Neuronal stem cell (in vitro differentiated cells): ENCODE measurements at regions not wholly inside any gene's neighbourhood (a gene's known extent, or its start where the extent isn't known, plus 50 kb on each side); places are given as distances from the start of the nearest gene placed in this dataset.
A peak's percentile ranks its signal among the peaks of the same experiment; 100 is the strongest.

Source experiments
- DNase-seq: peaks from one replicate; pipeline ENCODE4 v3.0.0-alpha.2; 2013; ENCODE audit warnings: low spot score
- H2AFZ ChIP-seq: one replicate; pipeline ENCODE4 v1.6.1; 2013; ENCODE audit warnings: mild to moderate bottlenecking, low read length, inconsistent platforms
- H2AK5ac ChIP-seq: 2 replicates; pipeline ENCODE4 v1.6.1; 2013; ENCODE audit warnings: low read depth, mild to moderate bottlenecking, inconsistent platforms, low read length, moderate library complexity, mixed read lengths
- H2BK120ac ChIP-seq: 2 replicates; pipeline ENCODE4 v1.6.1; 2013; ENCODE audit warnings: low read depth, mild to moderate bottlenecking, inconsistent platforms, low read length, moderate library complexity, mixed read lengths
- H2BK12ac ChIP-seq: one replicate; pipeline ENCODE4 v1.6.1; 2013; ENCODE audit warnings: low read length, inconsistent platforms
- H2BK15ac ChIP-seq: 2 replicates; pipeline ENCODE4 v1.6.1; 2013; ENCODE audit warnings: mild to moderate bottlenecking, low read length, inconsistent platforms, mixed read lengths
- H2BK5ac ChIP-seq: one replicate; pipeline ENCODE4 v1.6.1; 2013; ENCODE audit warnings: inconsistent platforms, mild to moderate bottlenecking, low read length, moderate library complexity
- H3K14ac ChIP-seq: one replicate; pipeline ENCODE4 v1.6.1; 2013; ENCODE audit warnings: low read length, inconsistent platforms
- H3K18ac ChIP-seq: 2 replicates; pipeline ENCODE4 v1.6.1; 2013; ENCODE audit warnings: low read length, inconsistent platforms
- H3K23ac ChIP-seq: 2 replicates; pipeline ENCODE4 v1.6.1; 2013; ENCODE audit warnings: low read depth, mild to moderate bottlenecking, mixed read lengths, low read length, inconsistent platforms; ENCODE audit not compliant: poor library complexity
- H3K27ac ChIP-seq: replicated peaks from 3 replicates; pipeline ENCODE4 v1.5.1; 2013; ENCODE audit warnings: low read length, inconsistent platforms
- H3K27me3 ChIP-seq, 3 experiments: 2 replicates each; pipeline ENCODE4 v1.6.1; 2013; ENCODE audit warnings: low read length in 3 of 3, mild to moderate bottlenecking in 2 of 3, inconsistent platforms in 1 of 3, low read depth in 1 of 3, mixed read lengths in 1 of 3, moderate library complexity in 1 of 3; ENCODE audit not compliant: control insufficient read depth in 3 of 3, insufficient read depth in 3 of 3
- H3K36me3 ChIP-seq, 2 donors: replicated peaks in 1 of 2; 2 replicates each; pipeline ENCODE4 v1.6.1; 2013; ENCODE audit warnings: low read length in 2 of 2; ENCODE audit not compliant: control insufficient read depth in 2 of 2, insufficient read depth in 2 of 2
- H3K4ac ChIP-seq: 2 replicates; pipeline ENCODE4 v1.6.1; 2013; ENCODE audit warnings: inconsistent platforms, mild to moderate bottlenecking, low read length, moderate library complexity
- H3K4me1 ChIP-seq, 2 donors: 1 replicate in 1 of 2; 2 replicates in 1 of 2; pipeline ENCODE4 v1.6.1; 2013; ENCODE audit warnings: low read length in 2 of 2, low read depth in 1 of 2; ENCODE audit not compliant: control insufficient read depth in 2 of 2, insufficient read depth in 1 of 2
- H3K4me2 ChIP-seq: one replicate; pipeline ENCODE4 v1.6.1; 2013; ENCODE audit warnings: mild to moderate bottlenecking, low read length, inconsistent platforms; ENCODE audit not compliant: insufficient read depth, poor library complexity, severe bottlenecking
- H3K4me3 ChIP-seq, 2 donors: 2 replicates each; pipeline ENCODE4 v1.5.1; 2013; ENCODE audit warnings: low read length in 2 of 2, mild to moderate bottlenecking in 2 of 2, inconsistent platforms in 1 of 2, moderate library complexity in 1 of 2
- H3K79me1 ChIP-seq: one replicate; pipeline ENCODE4 v1.6.1; 2013; ENCODE audit warnings: low read depth, mild to moderate bottlenecking, inconsistent platforms, low read length, moderate library complexity
- H3K9ac ChIP-seq: one replicate; pipeline ENCODE4 v1.6.1; 2013; ENCODE audit warnings: mild to moderate bottlenecking, low read depth, low read length, inconsistent platforms; ENCODE audit not compliant: poor library complexity
- H3K9me3 ChIP-seq, 2 donors: replicated peaks in 1 of 2; 2 replicates each; pipeline versions ENCODE3 to v1.6.1; 2013; ENCODE audit warnings: low read length in 2 of 2, mild to moderate bottlenecking in 2 of 2, inconsistent platforms in 1 of 2, low read depth in 1 of 2, mixed read lengths in 1 of 2, moderate library complexity in 1 of 2; ENCODE audit not compliant: control insufficient read depth in 2 of 2, insufficient read depth in 1 of 2
- H4K8ac ChIP-seq: one replicate; pipeline ENCODE4 v1.6.1; 2013; ENCODE audit warnings: low read depth, mild to moderate bottlenecking, inconsistent platforms, low read length, moderate library complexity
- H4K91ac ChIP-seq: one replicate; pipeline ENCODE4 v1.6.1; 2013; ENCODE audit warnings: low read length, low read depth, mild to moderate bottlenecking, inconsistent platforms; ENCODE audit not compliant: poor library complexity
- WGBS, 2 donors: extraction: QIAGEN DNeasy Blood & Tissue Kit; methylation state at CpG; one replicate each; pipeline ENCODE4 v1.1.7; 2013; ENCODE audit warnings: missing lambda C conversion rate in 2 of 2, mixed read lengths in 1 of 2; ENCODE audit not compliant: insufficient read length in 2 of 2, insufficient replicate concordance in 1 of 2; ENCODE audit errors: extremely low coverage in 2 of 2; 5-methylcytosine and 5-hydroxymethylcytosine counted together

DNA sequence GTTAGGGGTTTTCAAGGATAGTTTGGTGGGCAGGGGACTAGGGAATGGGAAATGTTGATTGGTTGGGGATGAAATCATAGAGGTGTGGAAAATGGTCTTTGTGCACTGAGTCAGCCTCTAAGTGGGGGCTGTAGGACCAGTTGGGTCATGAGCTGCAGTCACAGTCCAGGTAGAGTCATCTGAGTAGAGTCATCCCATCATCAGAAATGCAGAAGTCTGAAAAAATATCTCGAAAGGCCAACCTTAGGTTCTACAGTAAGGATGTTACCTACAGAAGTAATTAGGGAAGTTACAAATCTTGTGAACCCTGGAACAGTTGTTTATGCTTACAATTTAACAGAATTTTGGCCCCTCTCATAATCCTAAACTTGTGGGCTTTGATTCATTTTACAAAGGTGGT is 63.4 kb upstream of the AP1S2 start:
- H3K9ac ChIP-seq = no peak overlapping the region
- no peak overlapping the region for H3K14ac ChIP-seq
- no peak overlapping the region for H2BK15ac ChIP-seq
- DNase-seq = no peak
- WGBS, 2 donors = no CpG with 5 or more reads among the region's 1 CpG
- H3K27ac ChIP-seq = no peak overlapping the region
- H3K36me3 ChIP-seq = no peaks in the 10 kb centered on the region
- H2AFZ ChIP-seq = peak overlapping the region; percentile 84
- H3K23ac ChIP-seq = no peak overlapping the region
- H3K79me1 ChIP-seq = no peaks in the 10 kb centered on the region
- peaks cover 0 to 8% of the 10 kb centered on the region in 2 donors for H3K4me1 ChIP-seq
- no peak overlapping the region for H2AK5ac ChIP-seq
- no peak overlapping the region for H3K4ac ChIP-seq
- no peak overlapping the region for H4K8ac ChIP-seq
- H2BK12ac ChIP-seq = no peak overlapping the region
- H2BK120ac ChIP-seq = no peak overlapping the region
- peaks cover 0 to 10% of the 10 kb centered on the region in 2 donors for H3K9me3 ChIP-seq
- H3K4me2 ChIP-seq = no peak overlapping the region
- H2BK5ac ChIP-seq = no peak overlapping the region
- H3K18ac ChIP-seq = no peak overlapping the region
- H4K91ac ChIP-seq = no peak overlapping the region
- no peak overlapping the region for H3K4me3 ChIP-seq
- no peaks in the 10 kb centered on the region for H3K27me3 ChIP-seq

DNA sequence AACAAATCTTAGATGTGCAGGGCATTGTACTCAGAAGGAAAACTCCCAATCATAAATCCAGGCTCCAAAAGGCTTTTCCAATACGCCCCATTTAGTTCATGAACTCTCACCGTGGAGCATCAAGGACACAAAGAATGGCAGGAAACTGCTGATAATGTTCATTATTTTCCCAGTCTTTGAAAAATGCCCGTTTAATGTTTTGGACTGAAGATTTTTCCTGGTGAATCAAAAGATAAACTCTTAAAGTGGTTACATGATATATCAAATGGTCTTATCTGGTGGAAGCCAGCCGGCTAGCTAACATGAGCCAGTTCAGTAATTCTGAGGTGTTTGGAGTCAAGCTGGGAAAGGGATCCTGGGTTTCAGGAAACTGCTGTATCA is 62.1 kb upstream of the AP1S2 start:
- Histone ChIP-seq H3K4me2 (no peak overlapping the region), H2AFZ (peak overlapping the region; percentile 33), H2BK15ac (no peak overlapping the region), H4K8ac (no peak overlapping the region), H3K9ac (no peak overlapping the region), H3K27ac (no peak overlapping the region), H2BK12ac (no peak overlapping the region), H3K79me1 (no peaks in the 10 kb centered on the region), H2AK5ac (no peak overlapping the region), H3K4me1 (peaks cover 0 to 8% of the 10 kb centered on the region in 2 donors), H3K36me3 (no peaks in the 10 kb centered on the region), H2BK120ac (no peak overlapping the region), H3K14ac (no peak overlapping the region), H3K9me3 (peaks cover 0 to 10% of the 10 kb centered on the region in 2 donors), H3K4ac (no peak overlapping the region), H4K91ac (no peak overlapping the region), H3K23ac (no peak overlapping the region), H3K27me3 (no peaks in the 10 kb centered on the region), H3K4me3 (no peak overlapping the region), H2BK5ac (no peak overlapping the region), H3K18ac (no peak overlapping the region)
- DNase-seq = no peak
- WGBS, 2 donors = no CpG with 5 or more reads among the region's 4 CpGs

DNA sequence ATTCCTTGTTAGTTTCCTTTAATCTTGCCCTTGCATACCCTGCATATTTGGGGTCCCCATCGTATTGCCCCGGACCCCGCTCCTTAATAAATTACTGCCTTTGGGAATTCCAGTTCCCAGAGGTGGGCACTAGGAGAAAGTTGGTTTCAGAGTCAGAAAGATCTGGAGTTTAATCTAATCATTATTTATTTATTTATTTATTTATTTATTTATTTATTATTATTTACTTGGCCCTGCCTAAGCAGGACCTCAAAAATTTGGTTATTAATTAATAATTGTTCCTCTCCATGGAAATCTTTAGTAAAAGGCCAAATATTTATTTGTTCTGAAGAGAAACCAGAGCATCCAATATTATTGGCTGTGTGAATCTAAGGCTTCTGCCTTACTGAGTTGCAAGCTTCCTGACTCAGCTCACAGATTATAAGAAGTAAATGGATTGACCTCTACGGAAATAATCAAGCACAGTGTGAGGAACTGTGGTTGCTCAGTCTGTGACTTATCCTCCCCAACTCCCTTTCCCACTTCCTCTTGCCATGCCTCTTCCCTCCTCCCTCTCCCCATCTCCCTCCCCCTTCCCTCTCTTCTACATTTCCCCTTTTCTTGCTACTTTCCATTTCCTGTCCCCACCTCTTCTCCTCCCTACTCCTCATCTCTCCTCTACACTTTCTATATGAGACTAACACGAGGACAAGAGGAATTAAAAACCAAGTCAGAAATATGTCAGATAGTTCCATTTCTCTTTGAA is 61.5 kb upstream of the AP1S2 start:
- Histone ChIP-seq H3K4me2 (no peak overlapping the region), H3K9ac (no peak overlapping the region), H3K27ac (no peak overlapping the region), H4K91ac (no peak overlapping the region), H2BK120ac (no peak overlapping the region), H3K27me3 (no peaks in the 10 kb centered on the region), H3K4me1 (peaks cover 0 to 8% of the 10 kb centered on the region in 2 donors), H3K4ac (no peak overlapping the region), H2BK12ac (no peak overlapping the region), H2AK5ac (no peak overlapping the region), H3K79me1 (no peaks in the 10 kb centered on the region), H3K14ac (no peak overlapping the region), H3K36me3 (no peaks in the 10 kb centered on the region), H3K23ac (no peak overlapping the region), H4K8ac (no peak overlapping the region), H2BK15ac (no peak overlapping the region), H2AFZ (peak overlapping the region; percentile 33), H3K18ac (no peak overlapping the region), H3K9me3 (peaks cover 0 to 10% of the 10 kb centered on the region in 2 donors), H2BK5ac (no peak overlapping the region), H3K4me3 (no peak overlapping the region)
- no CpG with 5 or more reads among the region's 5 CpGs for WGBS, 2 donors
- DNase-seq = no peak

DNA sequence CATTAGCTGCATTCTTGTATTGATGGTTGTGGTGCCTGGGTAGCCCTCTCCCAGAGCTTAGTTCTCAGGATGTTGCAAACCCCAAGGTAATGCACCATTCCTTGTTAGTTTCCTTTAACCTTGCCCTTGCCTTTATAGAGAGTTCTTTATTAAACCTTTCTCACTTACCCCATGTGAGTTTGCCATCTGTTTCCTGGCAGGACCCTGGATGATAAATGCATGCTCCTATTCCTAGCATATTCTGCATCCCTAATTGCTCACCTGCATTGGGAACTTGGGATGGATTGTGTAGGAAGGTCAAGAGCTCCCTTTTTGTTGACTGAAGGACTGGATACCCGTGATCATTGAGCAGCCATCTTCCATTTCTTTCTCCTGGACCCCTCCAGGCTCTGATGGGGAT is 59.9 kb upstream of the AP1S2 start:
- no peaks in the 10 kb centered on the region for H3K27me3 ChIP-seq
- H3K14ac ChIP-seq = no peak overlapping the region
- H3K9ac ChIP-seq = no peak overlapping the region
- no peaks in the 10 kb centered on the region for H3K36me3 ChIP-seq
- H3K27ac ChIP-seq = no peak overlapping the region
- no peak overlapping the region for H2AFZ ChIP-seq
- H3K4me1 ChIP-seq = peaks cover 0 to 16% of the 10 kb centered on the region in 2 donors
- no peak for DNase-seq
- no peak overlapping the region for H2BK15ac ChIP-seq
- peaks cover 0 to 10% of the 10 kb centered on the region in 2 donors for H3K9me3 ChIP-seq
- H4K91ac ChIP-seq = no peak overlapping the region
- H2BK5ac ChIP-seq = no peak overlapping the region
- no peak overlapping the region for H3K4ac ChIP-seq
- WGBS, 2 donors = no CpG with 5 or more reads among the region's 1 CpG
- H3K79me1 ChIP-seq = no peaks in the 10 kb centered on the region
- no peak overlapping the region for H3K4me2 ChIP-seq
- H2BK12ac ChIP-seq = no peak overlapping the region
- H3K23ac ChIP-seq = no peak overlapping the region
- H2AK5ac ChIP-seq = no peak overlapping the region
- no peak overlapping the region for H3K4me3 ChIP-seq
- no peak overlapping the region for H3K18ac ChIP-seq
- no peak overlapping the region for H2BK120ac ChIP-seq
- H4K8ac ChIP-seq = no peak overlapping the region
